ENCODE measurements at regions not wholly inside any gene's neighbourhood (a gene's known extent, or its start where the extent isn't known, plus 50 kb on each side); places are given as distances from the start of the nearest gene placed in this dataset.
"Not testable (repeated sequence)": the region's sequence is repeated elsewhere in the genome, so short reads cannot be mapped to it uniquely, and the experiment has no call there.

GRCh38 chr11:49499117-49499516 is 290.7 kb upstream of the FOLH1 start:
- DNase-seq (ENCODE audit: low spot score in 2 of 2) = no peak
- Histone ChIP-seq H3K36me3 (replicated peaks) (no peaks in the 10 kb centered on the region), H3K9me3 (no peaks in the 10 kb centered on the region), H3K4me1 (no peaks in the 10 kb centered on the region), H3K4me3 (no peak overlapping the region), H3K27me3 (ENCODE audit: low read depth) (no peaks in the 10 kb centered on the region)
- in situ Hi-C loops (cut with MboI; ENCODE audit: low sequenced_read_pairs) = no loop called here

DNA sequence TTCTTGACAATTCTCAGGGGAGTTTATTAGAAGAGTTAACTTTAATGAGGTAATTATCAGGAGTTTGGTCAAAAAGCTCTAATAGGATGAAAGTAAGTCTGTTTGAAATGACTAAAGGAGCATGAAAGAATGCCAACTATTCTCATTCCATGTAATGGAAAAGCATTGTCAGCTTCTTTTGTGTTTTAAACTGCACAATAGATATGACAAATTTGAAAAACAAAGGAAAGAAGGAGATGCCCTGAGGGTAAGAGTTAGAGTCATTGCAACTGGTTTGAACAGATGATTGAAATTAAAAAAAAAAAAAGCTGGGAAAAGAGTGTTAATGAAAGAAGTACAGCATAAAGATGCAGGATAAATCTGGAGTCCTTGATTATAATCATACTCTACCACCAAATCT is 296.8 kb upstream of the FOLH1 start:
- DNase-seq (ENCODE audit: low spot score in 2 of 2) = peak in 1 of 2 experiments; percentile 15
- Histone ChIP-seq H3K36me3 (replicated peaks) (no peaks in the 10 kb centered on the region), H3K4me1 (no peaks in the 10 kb centered on the region), H3K27me3 (ENCODE audit: low read depth) (no peaks in the 10 kb centered on the region), H3K9me3 (no peaks in the 10 kb centered on the region), H3K4me3 (no peak overlapping the region)
- in situ Hi-C loops (cut with MboI; ENCODE audit: low sequenced_read_pairs) = no loop called here

DNA sequence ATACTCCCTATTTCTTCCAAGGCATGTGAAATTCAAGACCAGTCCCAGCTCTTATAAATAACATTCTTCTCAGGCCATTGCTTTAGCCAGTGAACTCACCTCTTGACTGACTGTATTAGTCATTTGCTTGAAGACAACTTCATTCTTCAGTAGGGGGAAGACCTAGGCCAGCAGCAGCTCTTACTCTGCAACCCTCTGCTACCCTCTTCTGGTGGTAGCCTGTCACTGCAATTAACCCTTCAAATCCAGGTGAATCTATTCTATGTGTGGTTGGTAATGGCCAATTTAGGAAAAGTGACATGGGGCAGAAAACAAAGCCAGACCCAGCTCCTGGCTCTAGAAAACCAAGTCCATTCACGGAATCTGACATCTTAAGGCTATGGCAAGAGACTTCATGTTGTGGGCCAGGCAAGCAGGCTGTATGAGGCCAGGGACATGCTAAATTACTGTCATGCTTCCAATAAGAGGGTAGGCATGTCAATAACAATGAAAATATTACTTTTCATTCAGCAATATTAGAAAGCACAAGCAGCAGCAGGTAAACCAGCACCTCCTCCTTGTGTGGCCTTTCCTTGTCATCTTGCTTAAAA is 317.9 kb upstream of the FOLH1 start:
- H3K9me3 ChIP-seq; DNase-seq (ENCODE audit: low spot score in 2 of 2); H3K36me3 ChIP-seq (replicated peaks); H3K4me1 ChIP-seq; H3K4me3 ChIP-seq; in situ Hi-C loops (cut with MboI; ENCODE audit: low sequenced_read_pairs); H3K27me3 ChIP-seq (ENCODE audit: low read depth): not testable (repeated sequence)

- no peak overlapping the region for H3K4me3 ChIP-seq
- no peaks in the 10 kb centered on the region for H3K4me1 ChIP-seq
- H3K36me3 ChIP-seq (replicated peaks) = no peaks in the 10 kb centered on the region
- no peaks in the 10 kb centered on the region for H3K9me3 ChIP-seq
- no peaks in the 10 kb centered on the region for H3K27me3 ChIP-seq (ENCODE audit: low read depth)
- in situ Hi-C loops (cut with MboI; ENCODE audit: low sequenced_read_pairs) = no loop called here
- no peak for DNase-seq (ENCODE audit: low spot score in 2 of 2)
These were observed 324.8 kb upstream of the FOLH1 start for GRCh38 chr11:49533204-49533603.

- H3K36me3 ChIP-seq (replicated peaks); H3K4me1 ChIP-seq; in situ Hi-C loops (cut with MboI; ENCODE audit: low sequenced_read_pairs); DNase-seq (ENCODE audit: low spot score in 2 of 2); H3K27me3 ChIP-seq (ENCODE audit: low read depth); H3K4me3 ChIP-seq; H3K9me3 ChIP-seq: not testable (repeated sequence)
These were observed 330.5 kb upstream of the FOLH1 start for GRCh38 chr11:49538927-49539326.

DNA sequence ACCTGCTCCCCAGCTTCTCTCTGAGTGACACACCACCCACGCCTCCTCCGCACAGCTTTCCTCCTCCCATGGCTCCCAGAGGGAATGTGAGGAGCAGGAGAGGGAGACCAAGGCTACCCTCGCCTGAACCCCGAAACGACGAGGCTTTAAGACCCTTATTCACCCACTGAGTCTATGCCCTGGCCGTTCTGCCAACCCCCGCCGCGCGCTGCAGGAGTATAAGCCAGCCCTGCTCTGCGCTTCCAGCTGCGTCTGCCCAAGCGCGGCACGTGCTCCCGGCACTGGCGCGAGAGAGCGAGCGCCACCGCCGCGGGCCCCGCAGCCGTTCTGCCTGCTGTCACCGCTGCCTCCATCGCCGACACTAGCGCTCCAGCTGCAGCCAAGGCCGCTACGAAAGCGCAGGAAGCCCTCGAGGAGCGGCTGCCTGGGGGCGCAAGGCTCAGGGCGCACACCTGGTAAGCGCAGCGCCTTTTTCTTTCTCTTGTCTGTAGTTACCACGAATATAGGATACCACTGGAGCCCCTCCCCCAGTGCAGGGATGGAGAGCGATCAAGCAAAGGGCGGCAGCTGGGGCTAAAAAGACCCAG is 350.0 kb upstream of the FOLH1 start:
- in situ Hi-C loops (cut with MboI; ENCODE audit: low sequenced_read_pairs); H3K4me3 ChIP-seq; H3K4me1 ChIP-seq; DNase-seq (ENCODE audit: low spot score in 2 of 2); H3K9me3 ChIP-seq; H3K36me3 ChIP-seq (replicated peaks); H3K27me3 ChIP-seq (ENCODE audit: low read depth): not testable (repeated sequence)

DNA sequence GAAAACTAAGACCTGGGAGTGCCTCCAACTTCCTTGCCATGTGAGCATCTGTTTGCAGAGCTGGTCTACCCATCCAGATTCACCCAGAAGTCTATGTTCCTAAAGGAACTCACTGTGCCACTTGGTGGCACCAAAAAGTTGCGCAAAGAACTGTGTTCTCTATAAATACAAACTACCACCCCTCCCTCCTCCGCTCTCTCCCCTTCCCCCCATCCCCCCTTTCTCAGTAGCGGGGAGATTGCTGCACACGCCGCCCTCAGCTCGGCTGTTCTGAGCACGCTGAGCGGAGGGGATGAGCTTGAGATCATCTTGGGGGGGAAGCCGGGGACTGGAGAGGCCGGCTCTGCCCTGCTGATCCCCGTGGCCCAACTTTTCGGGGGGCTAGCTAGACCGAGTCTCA is 352.2 kb upstream of the FOLH1 start:
- DNase-seq (ENCODE audit: low spot score in 2 of 2); in situ Hi-C loops (cut with MboI; ENCODE audit: low sequenced_read_pairs); H3K4me3 ChIP-seq; H3K9me3 ChIP-seq; H3K36me3 ChIP-seq (replicated peaks); H3K4me1 ChIP-seq; H3K27me3 ChIP-seq (ENCODE audit: low read depth): not testable (repeated sequence)

DNA sequence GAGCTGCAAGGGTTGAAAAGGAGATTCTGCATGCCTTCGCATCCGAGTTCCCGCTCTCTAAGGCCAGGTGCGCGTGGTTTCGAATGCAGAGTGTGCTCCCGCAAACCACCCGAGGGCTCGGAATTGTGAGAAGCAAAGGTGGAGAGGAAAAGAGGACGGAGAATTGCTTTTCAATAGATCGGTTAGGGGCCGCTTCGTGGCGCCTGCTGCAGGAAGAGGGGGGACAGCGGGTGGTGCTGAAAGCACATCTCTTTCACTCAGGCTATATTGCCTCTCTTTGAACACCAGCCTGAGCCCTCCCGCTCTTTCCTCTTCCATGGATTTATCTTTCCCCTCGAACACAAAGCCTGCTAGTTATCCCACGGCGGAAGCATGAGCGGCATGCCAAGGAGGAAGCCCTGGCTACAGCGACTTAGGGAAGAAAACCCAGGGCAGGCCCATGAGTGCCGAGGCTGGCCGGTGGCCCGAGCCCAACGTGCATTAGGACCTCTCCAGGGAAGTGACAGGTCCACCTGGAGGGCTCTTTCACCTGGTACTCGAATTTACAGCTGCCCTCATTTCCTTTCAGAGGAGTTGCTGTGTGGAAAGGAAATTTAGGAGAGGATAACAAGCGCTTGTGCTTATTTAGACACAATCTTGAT is 353.0 kb upstream of the FOLH1 start:
- in situ Hi-C loops (cut with MboI; ENCODE audit: low sequenced_read_pairs); H3K4me3 ChIP-seq; H3K36me3 ChIP-seq (replicated peaks); H3K9me3 ChIP-seq; H3K27me3 ChIP-seq (ENCODE audit: low read depth); H3K4me1 ChIP-seq; DNase-seq (ENCODE audit: low spot score in 2 of 2): not testable (repeated sequence)

GRCh38 chr11:49562262-49562661 is 353.9 kb upstream of the FOLH1 start:
- DNase-seq (ENCODE audit: low spot score in 2 of 2); H3K4me3 ChIP-seq; H3K36me3 ChIP-seq (replicated peaks); H3K9me3 ChIP-seq; in situ Hi-C loops (cut with MboI; ENCODE audit: low sequenced_read_pairs); H3K4me1 ChIP-seq; H3K27me3 ChIP-seq (ENCODE audit: low read depth): not testable (repeated sequence)

DNA sequence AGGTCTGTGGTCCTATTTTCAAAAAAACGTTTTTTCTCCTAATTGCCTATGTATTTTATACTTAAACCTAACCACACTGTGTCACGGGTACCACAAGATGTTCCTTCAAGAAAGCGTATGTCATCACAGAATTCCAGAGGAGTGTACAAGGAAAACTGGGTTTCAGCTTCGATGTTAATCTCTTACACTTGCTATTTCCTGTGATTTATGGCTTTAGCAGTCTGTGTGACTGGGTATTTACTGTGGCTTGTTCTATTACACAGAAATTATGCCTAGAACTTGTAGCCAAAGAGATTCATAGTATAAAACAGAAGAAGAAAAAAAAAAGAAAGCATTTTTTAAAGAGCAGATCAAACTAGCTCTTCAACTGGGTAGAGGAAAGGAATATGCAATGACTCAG is 371.1 kb upstream of the FOLH1 start:
- H3K36me3 ChIP-seq (replicated peaks); H3K4me3 ChIP-seq; H3K9me3 ChIP-seq; in situ Hi-C loops (cut with MboI; ENCODE audit: low sequenced_read_pairs); DNase-seq (ENCODE audit: low spot score in 2 of 2); H3K27me3 ChIP-seq (ENCODE audit: low read depth); H3K4me1 ChIP-seq: not testable (repeated sequence)

DNA sequence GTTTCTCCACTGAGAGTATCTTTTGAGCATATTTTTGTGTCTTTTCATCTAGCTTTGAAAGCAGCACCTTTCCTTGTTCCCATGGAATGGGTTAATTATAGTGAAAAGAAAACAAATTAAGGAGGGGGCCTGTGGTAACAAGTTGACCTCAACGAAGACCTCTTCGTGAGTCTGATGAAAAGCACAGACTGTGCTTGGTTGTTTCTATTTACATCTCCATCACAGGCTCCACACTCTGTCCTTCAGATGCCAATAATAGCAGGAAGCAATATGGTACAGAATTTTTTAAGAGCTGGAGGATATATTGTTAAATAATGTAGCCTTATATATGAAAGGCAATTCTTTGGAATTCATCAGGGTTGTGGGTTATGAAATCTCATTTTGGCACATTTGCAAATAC is 366.7 kb upstream of the OR4C13 start:
- H3K36me3 ChIP-seq (replicated peaks); H3K4me3 ChIP-seq; H3K9me3 ChIP-seq; DNase-seq (ENCODE audit: low spot score in 2 of 2); in situ Hi-C loops (cut with MboI; ENCODE audit: low sequenced_read_pairs); H3K4me1 ChIP-seq; H3K27me3 ChIP-seq (ENCODE audit: low read depth): not testable (repeated sequence)

DNA sequence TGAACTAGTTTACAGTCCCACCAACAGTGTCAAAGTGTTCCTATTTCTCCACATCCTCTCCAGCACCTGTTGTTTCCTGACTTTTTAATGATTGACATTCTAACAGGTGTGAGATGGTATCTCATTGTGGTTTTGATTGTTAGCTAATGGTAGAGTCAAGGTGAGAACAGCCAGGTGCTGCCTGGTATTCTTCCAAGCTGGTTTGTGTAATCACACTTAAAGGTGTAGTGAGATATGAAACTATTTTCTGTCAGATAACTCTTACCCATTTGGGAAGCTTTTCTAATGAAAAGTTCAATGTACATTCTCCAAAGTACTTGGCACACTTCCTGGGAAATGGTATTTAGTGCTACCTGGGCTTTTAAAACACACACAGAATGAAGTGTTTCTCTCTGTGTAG is 343.3 kb upstream of the OR4C13 start:
- H3K4me3 ChIP-seq; DNase-seq (ENCODE audit: low spot score in 2 of 2); in situ Hi-C loops (cut with MboI; ENCODE audit: low sequenced_read_pairs); H3K27me3 ChIP-seq (ENCODE audit: low read depth); H3K4me1 ChIP-seq; H3K36me3 ChIP-seq (replicated peaks); H3K9me3 ChIP-seq: not testable (repeated sequence)

GRCh38 chr11:49623872-49624271 is 328.3 kb upstream of the OR4C13 start:
- H3K4me1 ChIP-seq; H3K9me3 ChIP-seq; H3K4me3 ChIP-seq; DNase-seq (ENCODE audit: low spot score in 2 of 2); H3K27me3 ChIP-seq (ENCODE audit: low read depth); H3K36me3 ChIP-seq (replicated peaks); in situ Hi-C loops (cut with MboI; ENCODE audit: low sequenced_read_pairs): not testable (repeated sequence)

DNA sequence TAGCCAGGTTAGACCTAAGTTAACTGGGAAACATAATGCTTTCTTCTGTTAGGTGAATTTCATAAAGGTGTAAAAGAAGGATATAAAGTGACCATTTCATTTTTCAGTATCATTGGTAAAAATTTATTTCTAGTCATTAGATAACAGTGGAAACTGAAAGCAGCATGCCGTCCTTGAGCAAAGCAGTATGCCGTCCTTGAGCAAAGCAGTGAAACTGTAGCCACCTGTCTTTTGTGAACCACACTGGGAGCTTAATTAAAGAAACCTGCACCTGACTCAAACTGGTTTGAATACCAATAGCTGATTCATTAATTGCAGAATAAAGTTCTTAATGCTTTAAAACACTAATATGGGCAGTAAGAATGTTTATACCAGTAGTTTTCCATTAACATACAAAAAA is 281.5 kb upstream of the OR4C13 start:
- H3K36me3 ChIP-seq (replicated peaks); H3K4me3 ChIP-seq; in situ Hi-C loops (cut with MboI; ENCODE audit: low sequenced_read_pairs); H3K27me3 ChIP-seq (ENCODE audit: low read depth); H3K4me1 ChIP-seq; H3K9me3 ChIP-seq; DNase-seq (ENCODE audit: low spot score in 2 of 2): not testable (repeated sequence)

DNA sequence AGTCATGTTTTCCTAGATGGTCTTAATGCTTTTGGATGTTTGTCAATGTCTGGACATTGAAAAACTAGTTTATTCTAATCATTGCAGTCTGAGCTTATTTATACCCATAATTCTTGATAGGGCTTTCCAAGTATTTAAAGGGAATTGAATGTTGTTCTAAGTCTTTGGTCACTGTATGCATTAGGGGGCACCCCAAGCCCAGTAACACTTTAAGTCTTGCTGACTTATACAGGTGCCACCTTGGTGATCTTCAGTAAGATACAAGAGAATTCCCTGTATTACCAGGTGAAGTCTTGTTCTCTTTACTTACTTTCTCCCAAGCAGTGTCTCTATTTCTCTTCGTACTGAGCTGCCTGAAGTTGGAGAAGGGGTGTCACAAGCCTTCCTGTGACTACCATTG is 250.1 kb upstream of the OR4C13 start:
- H3K4me3 ChIP-seq; in situ Hi-C loops (cut with MboI; ENCODE audit: low sequenced_read_pairs); H3K27me3 ChIP-seq (ENCODE audit: low read depth); H3K9me3 ChIP-seq; DNase-seq (ENCODE audit: low spot score in 2 of 2); H3K36me3 ChIP-seq (replicated peaks); H3K4me1 ChIP-seq: not testable (repeated sequence)
